ENCODE measurements at regions not wholly inside any gene's neighbourhood (a gene's known extent, or its start where the extent isn't known, plus 50 kb on each side); places are given as distances from the start of the nearest gene placed in this dataset.
"Not testable (repeated sequence)": the region's sequence is repeated elsewhere in the genome, so short reads cannot be mapped to it uniquely, and the experiment has no call there.

GRCh38 chr16:29291329-29292271 is 114.9 kb downstream of the NPIPB11 start:
- H3K36me3 ChIP-seq (ENCODE audit: control insufficient read depth in 2 of 2, extremely low read depth in 1 of 2, insufficient read depth in 1 of 2, low read length in 1 of 2); H3K4me1 Mint-ChIP-seq; H3K36me3 Mint-ChIP-seq; H3K9me3 ChIP-seq; POLR2A ChIA-PET; H3K27me3 ChIP-seq (replicated peaks in 1 of 2; ENCODE audit: control insufficient read depth in 2 of 2, extremely low read depth in 1 of 2, insufficient read depth in 2 of 2, low read length in 1 of 2); H3K27ac ChIP-seq (ENCODE audit: low read length); H3K27me3 Mint-ChIP-seq; H3K4me3 Mint-ChIP-seq; CTCF ChIA-PET; H3K27ac Mint-ChIP-seq; H3K9me3 Mint-ChIP-seq: not testable (repeated sequence)
- ATAC-seq (replicated peaks in 1 of 4) (peak in 2 of 4 experiments; percentile 7 to 38), DNase-seq (peak in 15 of 35 experiments; percentile 2 to 45 (median 23))
- 75% methylated on average over 18 of the region's 30 CpGs for WGBS (ENCODE audit: insufficient coverage)
- H3K4me1 ChIP-seq (ENCODE audit: control insufficient read depth in 1 of 2, extremely low read depth in 1 of 2, insufficient read depth in 2 of 2, low read length in 2 of 2): peaks cover 4 to 17% of the 10 kb centered on the region in 2 experiments
- peak overlapping the region in 1 of 2 donors; percentile 7 for H3K4me3 ChIP-seq (ENCODE audit: control insufficient read depth in 1 of 2, extremely low read depth in 1 of 2, low read length in 1 of 2)

DNA sequence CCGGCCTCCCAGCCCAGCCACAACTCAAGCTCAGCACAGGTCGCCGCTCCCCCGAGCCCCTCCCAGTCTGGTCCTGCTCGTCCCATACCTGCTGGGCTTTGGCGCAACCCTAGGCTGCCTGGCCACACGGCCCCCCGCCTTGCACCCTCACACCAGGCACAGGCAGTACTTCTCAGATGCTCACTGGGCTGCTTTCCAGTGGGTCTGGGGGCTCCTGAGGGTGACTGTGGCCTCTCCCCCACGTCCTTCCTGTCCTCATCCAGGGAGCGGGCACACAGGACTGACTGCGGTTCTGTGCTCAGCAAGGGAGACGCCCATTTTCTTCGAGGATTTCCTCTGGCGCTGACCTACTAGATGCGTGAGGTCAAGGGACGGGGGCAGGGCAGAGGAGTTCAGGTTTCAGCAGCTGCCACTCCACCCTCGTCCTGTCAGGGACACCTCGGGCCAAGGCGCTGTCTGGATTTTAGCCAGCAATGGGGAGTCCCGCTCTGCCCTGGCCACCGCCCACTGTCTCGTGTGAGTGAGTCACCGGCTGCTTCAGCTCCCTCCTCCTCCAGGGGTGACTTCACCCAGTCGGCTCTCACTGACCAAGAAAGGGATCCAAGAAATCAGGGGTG is 115.8 kb downstream of the NPIPB11 start:
- peak overlapping the region in 1 of 2 donors; percentile 23 for H3K4me3 ChIP-seq (ENCODE audit: control insufficient read depth in 1 of 2, extremely low read depth in 1 of 2, low read length in 1 of 2)
- Mint-ChIP-seq H3K9me3 (no peaks in the 10 kb centered on the region), H3K36me3 (no peaks in the 10 kb centered on the region), H3K27ac (no peak overlapping the region), H3K4me1 (peaks cover under 1 to 7% (median 5%) of the 10 kb centered on the region in 3 donors), H3K27me3 (no peaks in the 10 kb centered on the region), H3K4me3 (peak overlapping the region; percentile 32 to 61 (median 36))
- WGBS (ENCODE audit: insufficient coverage): 41% methylated on average over 14 of the region's 24 CpGs
- CTCF ChIA-PET: no interaction called here
- H3K27ac ChIP-seq (ENCODE audit: low read length): no peak overlapping the region
- H3K36me3 ChIP-seq (ENCODE audit: control insufficient read depth in 2 of 2, extremely low read depth in 1 of 2, insufficient read depth in 1 of 2, low read length in 1 of 2): no peaks in the 10 kb centered on the region
- POLR2A ChIA-PET: no interaction called here
- peaks cover 4 to 17% of the 10 kb centered on the region in 2 experiments for H3K4me1 ChIP-seq (ENCODE audit: control insufficient read depth in 1 of 2, extremely low read depth in 1 of 2, insufficient read depth in 2 of 2, low read length in 2 of 2)
- ATAC-seq (replicated peaks in 1 of 4) (peak; percentile 73 to 83 (median 76)), DNase-seq (peak; percentile 10 to 69 (median 42))
- H3K9me3 ChIP-seq: no peaks in the 10 kb centered on the region
- no peaks in the 10 kb centered on the region for H3K27me3 ChIP-seq (replicated peaks in 1 of 2; ENCODE audit: control insufficient read depth in 2 of 2, extremely low read depth in 1 of 2, insufficient read depth in 2 of 2, low read length in 1 of 2)

DNA sequence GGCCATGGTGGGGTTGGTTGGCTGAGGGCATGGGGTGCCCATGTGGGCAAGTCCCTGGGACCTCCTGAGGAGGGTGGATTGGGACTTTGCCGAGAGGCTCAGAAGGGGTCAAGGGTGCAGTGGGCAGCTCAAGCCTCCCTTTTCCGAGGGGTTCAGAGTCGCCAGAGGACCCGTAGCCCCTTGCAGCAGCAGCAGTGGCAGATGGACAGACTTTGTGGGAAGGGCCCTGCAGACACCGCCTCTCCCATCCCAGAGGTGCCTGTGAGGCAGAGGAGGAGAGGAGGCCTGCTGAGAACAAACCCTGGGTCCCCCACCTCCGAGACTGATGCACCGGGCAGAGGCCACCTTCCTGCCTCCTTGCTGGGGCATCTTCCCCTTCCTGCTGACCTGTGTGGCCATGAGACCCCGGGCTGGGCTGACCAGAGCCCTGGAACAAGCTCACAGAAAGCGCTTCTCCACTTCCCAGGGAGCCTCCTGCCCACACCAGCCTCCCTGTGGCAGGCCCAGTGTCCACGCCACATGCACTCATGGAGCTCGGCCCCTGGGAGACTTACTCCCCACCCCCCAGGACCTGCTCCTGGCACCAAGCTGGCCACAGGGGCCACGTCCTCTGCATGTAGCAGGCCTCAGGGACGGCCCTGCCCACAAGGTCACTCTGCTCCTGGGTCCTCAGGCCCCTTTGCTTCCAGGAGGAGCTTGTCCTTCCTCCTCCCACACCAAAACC is 116.8 kb downstream of the NPIPB11 start:
- ATAC-seq (replicated peaks in 1 of 4); H3K4me3 ChIP-seq (ENCODE audit: control insufficient read depth in 1 of 2, extremely low read depth in 1 of 2, low read length in 1 of 2); H3K4me3 Mint-ChIP-seq; H3K9me3 ChIP-seq; H3K36me3 ChIP-seq (ENCODE audit: control insufficient read depth in 2 of 2, extremely low read depth in 1 of 2, insufficient read depth in 1 of 2, low read length in 1 of 2); H3K9me3 Mint-ChIP-seq; POLR2A ChIA-PET; H3K27me3 ChIP-seq (replicated peaks in 1 of 2; ENCODE audit: control insufficient read depth in 2 of 2, extremely low read depth in 1 of 2, insufficient read depth in 2 of 2, low read length in 1 of 2); H3K27ac ChIP-seq (ENCODE audit: low read length); H3K27me3 Mint-ChIP-seq; H3K36me3 Mint-ChIP-seq; CTCF ChIA-PET; H3K27ac Mint-ChIP-seq; DNase-seq: not testable (repeated sequence)
- H3K4me1 Mint-ChIP-seq: peaks cover 7 to 13% (median 11%) of the 10 kb centered on the region in 3 donors
- peaks cover 6 to 17% of the 10 kb centered on the region in 2 experiments for H3K4me1 ChIP-seq (ENCODE audit: control insufficient read depth in 1 of 2, extremely low read depth in 1 of 2, insufficient read depth in 2 of 2, low read length in 2 of 2)
- WGBS (ENCODE audit: insufficient coverage): 92% methylated on average over 7 of the region's 13 CpGs

- CTCF ChIA-PET; H3K9me3 ChIP-seq; H3K27me3 Mint-ChIP-seq; H3K27ac ChIP-seq (ENCODE audit: low read length); H3K36me3 ChIP-seq (ENCODE audit: control insufficient read depth in 2 of 2, extremely low read depth in 1 of 2, insufficient read depth in 1 of 2, low read length in 1 of 2); H3K27me3 ChIP-seq (replicated peaks in 1 of 2; ENCODE audit: control insufficient read depth in 2 of 2, extremely low read depth in 1 of 2, insufficient read depth in 2 of 2, low read length in 1 of 2); H3K4me3 Mint-ChIP-seq; H3K36me3 Mint-ChIP-seq; H3K27ac Mint-ChIP-seq; H3K4me3 ChIP-seq (ENCODE audit: control insufficient read depth in 1 of 2, extremely low read depth in 1 of 2, low read length in 1 of 2); DNase-seq; H3K9me3 Mint-ChIP-seq; ATAC-seq (replicated peaks in 1 of 4); POLR2A ChIA-PET: not testable (repeated sequence)
- H3K4me1 Mint-ChIP-seq: peaks cover 10 to 17% (median 17%) of the 10 kb centered on the region in 3 donors
- WGBS (ENCODE audit: insufficient coverage): 95% methylated on average over 12 of the region's 29 CpGs
- peaks cover 9 to 17% of the 10 kb centered on the region in 2 experiments for H3K4me1 ChIP-seq (ENCODE audit: control insufficient read depth in 1 of 2, extremely low read depth in 1 of 2, insufficient read depth in 2 of 2, low read length in 2 of 2)
These were observed 117.6 kb downstream of the NPIPB11 start for GRCh38 chr16:29288711-29289474.

DNA sequence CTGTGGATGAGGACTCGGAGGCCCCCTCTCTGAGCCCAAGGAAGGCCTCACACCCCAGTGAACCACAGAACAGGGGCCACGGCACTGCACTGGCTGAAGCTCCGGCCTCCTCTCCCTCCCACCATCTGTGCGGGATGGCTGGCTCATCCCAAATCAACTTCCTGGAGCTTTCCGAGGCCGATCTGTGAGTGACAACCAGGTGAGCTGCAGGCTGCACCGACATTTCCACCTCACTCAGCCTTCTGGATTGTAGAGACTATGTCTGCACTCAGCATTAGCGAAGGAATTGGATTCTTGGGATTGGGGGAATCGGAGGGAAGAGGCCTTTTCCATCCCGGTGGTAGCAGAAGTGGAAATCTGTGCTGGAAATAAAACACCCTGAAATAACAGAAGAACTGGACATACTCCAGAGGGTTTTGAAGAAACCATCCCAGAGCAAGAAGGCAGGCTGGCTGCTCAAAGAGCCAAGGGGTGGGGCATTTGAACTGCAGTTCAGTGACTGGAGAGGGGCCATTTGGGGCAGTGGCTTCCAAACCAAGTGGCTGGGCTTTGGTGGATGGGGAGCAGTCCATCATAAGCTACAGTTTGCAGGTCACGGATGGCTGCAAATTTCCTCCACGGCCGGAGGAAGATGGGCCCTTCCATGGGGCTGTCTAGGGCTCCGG is 118.5 kb downstream of the NPIPB11 start:
- peaks cover 9 to 17% of the 10 kb centered on the region in 2 experiments for H3K4me1 ChIP-seq (ENCODE audit: control insufficient read depth in 1 of 2, extremely low read depth in 1 of 2, insufficient read depth in 2 of 2, low read length in 2 of 2)
- WGBS (ENCODE audit: insufficient coverage): 94% methylated on average over 8 of the region's 14 CpGs
- POLR2A ChIA-PET; CTCF ChIA-PET; H3K36me3 ChIP-seq (ENCODE audit: control insufficient read depth in 2 of 2, extremely low read depth in 1 of 2, insufficient read depth in 1 of 2, low read length in 1 of 2); H3K9me3 ChIP-seq; H3K27ac ChIP-seq (ENCODE audit: low read length); H3K9me3 Mint-ChIP-seq; H3K27me3 ChIP-seq (replicated peaks in 1 of 2; ENCODE audit: control insufficient read depth in 2 of 2, extremely low read depth in 1 of 2, insufficient read depth in 2 of 2, low read length in 1 of 2); H3K27ac Mint-ChIP-seq; H3K27me3 Mint-ChIP-seq; H3K4me3 ChIP-seq (ENCODE audit: control insufficient read depth in 1 of 2, extremely low read depth in 1 of 2, low read length in 1 of 2); H3K36me3 Mint-ChIP-seq; ATAC-seq (replicated peaks in 1 of 4); DNase-seq; H3K4me3 Mint-ChIP-seq: not testable (repeated sequence)
- H3K4me1 Mint-ChIP-seq: peaks cover 10 to 19% (median 19%) of the 10 kb centered on the region in 3 donors

All from T-cell (primary cell).